Keratinocyte (primary cell): ENCODE measurements at regions not wholly inside any gene's neighbourhood (a gene's known extent, or its start where the extent isn't known, plus 50 kb on each side); places are given as distances from the start of the nearest gene placed in this dataset.
"Not testable (repeated sequence)": the region's sequence is repeated elsewhere in the genome, so short reads cannot be mapped to it uniquely, and the experiment has no call there.

ENCODE experiments used
- CTCF ChIP-seq, 3 experiments: IDR thresholded peaks in 1 of 3; conservative IDR thresholded peaks in 1 of 3; optimal IDR thresholded peaks in 1 of 3; 2 replicates in 2 of 3; 3 replicates in 1 of 3; pipeline versions ENCODE3 to v1.5.1; 2011; ENCODE audit warnings: low read length in 3 of 3, mild to moderate bottlenecking in 3 of 3, moderate library complexity in 2 of 3, control low read depth in 1 of 3, inconsistent platforms in 1 of 3; ENCODE audit not compliant: insufficient read depth in 2 of 3; ENCODE audit errors: extremely low read depth in 1 of 3
- EZH2 ChIP-seq: IDR thresholded peaks from one replicate; pipeline ENCODE4 v1.6.1; 2012; ENCODE audit warnings: inconsistent platforms, mild to moderate bottlenecking, low read length, moderate library complexity

DNA sequence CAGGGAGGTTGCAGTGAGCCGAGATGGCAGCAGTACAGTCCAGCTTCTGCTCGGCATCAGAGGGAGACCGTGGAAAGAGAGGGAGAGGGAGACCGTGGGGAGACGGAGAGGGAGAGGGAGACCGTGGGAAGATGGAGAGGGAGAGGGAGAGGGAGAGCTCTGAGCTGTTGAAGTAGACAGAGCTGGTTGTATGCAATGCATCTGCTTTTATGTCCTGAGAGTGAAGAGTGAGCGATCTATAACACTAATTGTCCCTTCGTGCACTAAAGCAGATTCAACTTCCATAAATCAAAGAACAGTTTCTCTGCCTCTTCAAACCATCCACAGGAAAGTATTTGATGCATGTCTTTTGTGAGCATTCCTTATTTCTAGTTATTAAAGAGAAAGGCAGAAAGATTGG lies 300.6 kb downstream of the FLRT2 start:
- not testable (repeated sequence) for TF ChIP-seq CTCF (optimal IDR thresholded peaks at IDR 0.05 in 1 of 3, IDR thresholded peaks at IDR 0.05 in 1 of 3, conservative IDR thresholded peaks at IDR 0.05 in 1 of 3; ENCODE audit: extremely low read depth in 1 of 3, insufficient read depth in 2 of 3, low read length in 3 of 3); EZH2
